ENCODE measurements at regions not wholly inside any gene's neighbourhood (a gene's known extent, or its start where the extent isn't known, plus 50 kb on each side); places are given as distances from the start of the nearest gene placed in this dataset.

- DNase-seq: no peak
Observed at GRCh38 chr18:77597726-77598125, 348.1 kb downstream of the GALR1 start.

DNA sequence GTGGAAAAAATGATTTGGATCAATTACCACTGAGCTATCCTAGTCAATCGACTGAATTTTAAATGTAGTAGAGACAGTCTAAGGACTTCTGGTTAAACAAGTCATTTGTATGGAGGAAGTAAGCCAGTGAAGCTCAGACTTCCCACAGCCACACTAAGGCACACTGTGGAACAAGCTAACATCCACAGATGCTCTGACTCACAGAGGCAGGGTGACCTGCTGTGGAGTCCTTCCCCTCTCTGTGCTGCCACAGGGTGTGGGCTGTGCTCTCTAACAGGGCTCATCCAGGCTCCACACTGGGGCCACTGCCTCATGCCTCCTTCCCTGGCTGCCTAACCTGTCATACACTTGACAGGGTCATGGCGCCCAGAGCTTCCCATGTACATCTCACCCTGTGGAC is 351.0 kb downstream of the GALR1 start:
- no peak for DNase-seq

GRCh38 chr18:77601567-77601966 is 351.9 kb downstream of the GALR1 start:
- no peak for DNase-seq

GRCh38 chr18:77607087-77607486 is 357.4 kb downstream of the GALR1 start:
- no peak for DNase-seq

GRCh38 chr18:77608807-77609206 is 359.2 kb downstream of the GALR1 start:
- no peak for DNase-seq

DNA sequence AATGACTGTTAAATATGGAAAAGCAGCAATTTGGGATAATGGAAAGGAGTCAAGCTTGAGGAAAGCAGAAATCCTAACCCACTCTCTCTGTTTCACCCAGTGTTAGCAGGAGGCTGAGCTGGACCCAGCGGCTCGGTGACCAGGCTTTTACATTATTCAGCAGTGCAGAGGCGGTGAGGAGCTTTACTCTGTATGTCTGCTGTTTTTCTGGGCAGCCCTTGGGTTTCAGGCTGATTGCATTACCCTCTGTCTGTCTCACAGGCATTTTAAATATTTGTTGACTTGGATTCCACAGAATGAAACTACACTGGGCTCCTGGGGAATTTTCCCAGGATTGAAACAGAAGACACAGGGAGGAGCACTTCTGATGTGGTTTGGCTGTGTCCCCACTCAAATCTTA is 368.0 kb downstream of the GALR1 start:
- no peak for DNase-seq

DNA sequence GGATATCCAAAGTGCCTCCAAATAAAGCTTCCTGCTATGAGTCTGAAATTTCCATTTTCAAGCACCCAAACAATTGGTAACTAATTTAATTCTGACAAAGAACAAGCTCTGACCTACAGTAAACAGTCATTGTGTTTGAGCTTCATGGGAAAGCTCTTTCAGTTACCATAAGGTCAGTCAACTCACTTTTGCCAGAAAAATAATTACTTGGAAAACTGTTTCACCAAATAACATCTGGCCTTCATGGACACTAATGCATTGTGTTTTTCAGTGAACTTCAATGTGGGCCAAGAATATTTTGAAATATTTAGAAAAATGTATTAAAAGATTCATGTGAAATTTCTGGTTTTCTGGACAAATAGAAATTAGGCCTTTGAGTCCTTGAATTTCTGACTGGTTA is 369.9 kb downstream of the GALR1 start:
- DNase-seq: no peak

DNA sequence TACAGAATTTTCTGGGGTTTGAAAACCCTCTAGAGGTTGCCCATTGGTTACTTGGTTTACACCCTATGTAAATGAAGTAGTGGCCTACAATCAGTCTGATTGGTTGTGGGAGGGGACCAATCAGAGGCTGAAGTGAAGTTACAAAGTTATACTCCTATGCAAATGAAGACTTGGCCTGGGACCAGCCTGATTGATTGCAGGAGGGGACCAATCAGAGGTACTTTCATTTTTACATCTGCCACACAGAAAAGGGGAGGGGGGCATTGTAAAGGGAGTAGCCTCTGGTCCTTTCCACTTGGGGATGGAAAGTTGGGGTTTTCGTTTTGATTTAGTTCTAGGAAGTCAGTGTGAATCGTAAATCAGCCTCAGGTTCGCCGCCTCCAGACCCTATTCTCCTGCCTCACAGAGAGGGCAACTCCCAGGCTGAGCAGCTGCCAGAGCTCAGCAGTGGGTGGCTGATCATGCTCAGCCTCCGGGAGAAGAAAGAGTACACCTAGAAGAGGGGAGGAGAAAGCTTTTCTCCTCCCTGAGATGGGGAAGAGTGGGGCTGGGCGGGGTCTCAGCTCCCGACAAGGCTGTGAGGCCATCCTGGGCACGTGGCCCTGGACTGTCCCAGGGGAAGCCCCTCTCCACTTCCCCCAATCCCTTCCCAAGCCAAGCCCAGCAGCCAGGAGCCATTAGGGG is 372.5 kb downstream of the GALR1 start:
- no peak for DNase-seq

DNA sequence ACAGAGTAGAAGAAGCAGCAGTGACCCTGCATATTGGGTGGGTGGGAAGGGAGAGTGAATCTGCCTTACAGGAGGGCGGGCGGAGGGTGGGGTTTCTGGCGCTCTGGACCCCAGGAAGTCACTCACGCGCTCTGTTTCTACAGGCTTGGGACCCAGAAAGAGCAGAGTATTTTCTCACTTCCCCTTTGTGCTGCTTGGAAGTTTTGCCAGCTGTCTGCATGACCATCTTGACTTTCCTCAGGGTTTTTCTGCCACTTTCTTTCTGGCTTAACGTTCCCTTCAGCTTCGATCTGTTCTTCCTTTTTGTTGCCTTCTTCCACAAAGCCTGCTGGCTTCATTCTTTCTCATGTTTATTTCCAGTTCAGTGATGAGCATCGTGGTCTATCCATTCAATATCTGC is 383.1 kb downstream of the GALR1 start:
- DNase-seq: no peak

DNA sequence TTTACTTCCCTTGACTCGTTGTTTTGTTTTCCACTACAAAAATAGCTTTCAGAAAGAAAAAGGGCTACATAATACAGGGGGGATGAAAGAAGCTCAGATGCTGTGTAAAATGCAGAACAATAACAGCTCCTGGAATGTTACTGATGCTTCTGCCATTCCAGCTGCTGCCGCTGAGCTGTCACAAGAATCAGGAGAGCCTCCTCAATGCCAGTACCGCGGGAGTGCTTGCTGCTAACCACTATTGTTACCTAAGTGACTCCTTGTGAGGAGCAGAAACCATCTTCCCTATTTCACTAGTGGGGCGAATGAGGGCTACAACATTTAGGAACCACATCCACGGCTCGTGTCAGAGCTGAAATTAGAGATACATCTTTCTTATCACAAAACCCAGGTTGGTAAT is 384.8 kb downstream of the GALR1 start:
- DNase-seq: no peak

- DNase-seq: no peak
Observed at GRCh38 chr18:77635451-77635850, 385.8 kb downstream of the GALR1 start.

DNA sequence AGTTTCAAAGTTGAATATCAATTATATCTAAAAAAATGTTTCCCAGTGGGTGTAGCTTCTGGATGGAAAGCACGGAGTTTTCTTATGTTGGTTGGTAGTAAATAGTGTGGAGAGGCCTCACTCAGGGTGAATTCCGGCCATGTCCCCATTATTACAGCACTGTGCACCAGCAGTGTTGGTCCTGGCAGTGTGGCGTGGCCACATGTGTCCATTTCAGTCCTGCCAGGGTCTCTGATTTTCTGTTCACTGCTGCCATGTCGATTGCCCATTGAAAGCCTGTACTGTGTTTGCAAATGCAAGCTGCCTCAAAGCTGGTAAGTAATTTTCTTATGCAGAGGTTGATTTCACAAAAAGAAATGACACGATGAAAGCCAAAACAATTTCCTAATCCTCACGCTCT is 386.2 kb downstream of the GALR1 start:
- DNase-seq: no peak

GRCh38 chr18:77645170-77645872 is 395.7 kb downstream of the GALR1 start:
- no peak for DNase-seq

DNA sequence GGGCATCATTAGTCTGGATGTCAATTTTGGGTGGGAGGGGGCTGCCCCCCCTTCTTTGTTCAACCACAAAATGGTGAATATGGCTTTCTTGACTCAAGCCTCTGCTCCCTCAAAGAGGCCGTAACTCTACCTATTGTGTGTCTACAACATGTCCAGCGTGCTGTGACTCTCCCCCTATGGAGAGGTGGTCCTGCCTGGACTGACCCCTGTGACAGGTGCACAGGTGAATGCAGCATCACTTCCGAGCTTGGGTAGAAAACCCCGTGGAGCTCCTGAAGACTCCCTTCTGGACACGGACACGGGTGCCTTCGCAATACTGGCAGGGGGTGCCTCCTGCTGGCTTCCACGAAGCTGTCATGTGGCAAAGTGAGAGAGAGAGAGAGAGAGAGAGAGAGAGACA is 397.8 kb downstream of the GALR1 start:
- no peak for DNase-seq

- DNase-seq: no peak
Observed at GRCh38 chr18:77648411-77648810, 398.8 kb downstream of the GALR1 start.

GRCh38 chr18:77650799-77651385 is 401.2 kb downstream of the GALR1 start:
- DNase-seq: peak; percentile 54

DNA sequence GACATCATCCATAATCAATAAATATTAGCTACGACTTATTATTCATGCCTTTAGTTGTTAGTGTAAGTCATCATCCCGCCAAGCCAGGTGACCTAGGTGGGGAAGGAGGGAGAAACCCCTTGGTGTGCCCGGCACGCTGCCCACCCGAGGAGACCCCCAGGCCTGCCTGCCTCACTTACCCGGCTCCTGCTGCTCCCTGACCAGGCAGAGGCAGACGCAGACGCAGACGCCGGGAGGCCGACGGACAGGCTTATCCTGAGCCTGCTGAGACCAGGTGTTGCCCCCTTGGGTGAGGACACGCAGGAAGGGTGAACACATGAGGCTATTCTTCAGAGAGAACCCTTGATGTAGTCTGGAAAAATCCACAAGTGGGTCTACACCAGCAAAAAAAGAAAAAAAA is 401.8 kb downstream of the GALR1 start:
- no peak for DNase-seq

DNA sequence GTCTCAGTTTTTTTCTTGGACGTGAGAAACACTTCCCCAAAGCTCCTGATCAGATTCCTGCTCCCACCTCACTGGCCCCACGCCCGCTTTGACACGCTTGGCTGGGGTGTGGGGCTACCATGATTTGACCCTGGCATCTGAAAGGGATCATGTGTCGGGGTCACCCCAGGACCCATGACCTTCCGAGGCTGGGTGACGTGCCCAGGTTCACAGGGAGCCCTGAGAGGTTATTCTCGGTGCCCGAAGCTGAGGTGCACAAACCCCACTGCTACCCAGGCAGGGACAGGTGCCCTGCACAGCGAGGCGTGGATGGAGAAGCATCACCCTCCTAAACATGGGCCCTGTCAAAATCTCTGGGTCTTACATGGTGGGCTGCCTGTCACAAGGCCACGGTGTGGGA is 404.1 kb downstream of the GALR1 start:
- DNase-seq: no peak

DNA sequence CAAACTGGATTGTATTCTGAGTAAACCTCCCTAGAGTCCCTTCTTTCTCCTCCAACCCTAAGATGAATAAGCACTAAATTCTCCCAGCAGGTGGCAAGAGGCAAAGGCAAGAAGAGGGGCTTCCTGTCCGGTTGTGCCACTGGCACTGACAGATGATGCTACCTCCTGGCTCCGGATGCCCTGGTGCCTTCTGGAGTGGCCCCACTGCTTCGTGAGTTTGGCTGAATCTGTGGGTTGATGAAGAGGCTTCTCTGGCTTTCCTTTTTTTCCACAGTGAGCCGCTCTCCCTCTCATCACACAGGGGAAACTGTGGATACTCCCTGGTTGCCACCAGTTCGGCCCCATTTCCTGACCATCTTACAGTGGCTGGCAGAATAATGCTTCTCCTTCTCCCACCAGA is 404.7 kb downstream of the GALR1 start:
- no peak for DNase-seq

DNA sequence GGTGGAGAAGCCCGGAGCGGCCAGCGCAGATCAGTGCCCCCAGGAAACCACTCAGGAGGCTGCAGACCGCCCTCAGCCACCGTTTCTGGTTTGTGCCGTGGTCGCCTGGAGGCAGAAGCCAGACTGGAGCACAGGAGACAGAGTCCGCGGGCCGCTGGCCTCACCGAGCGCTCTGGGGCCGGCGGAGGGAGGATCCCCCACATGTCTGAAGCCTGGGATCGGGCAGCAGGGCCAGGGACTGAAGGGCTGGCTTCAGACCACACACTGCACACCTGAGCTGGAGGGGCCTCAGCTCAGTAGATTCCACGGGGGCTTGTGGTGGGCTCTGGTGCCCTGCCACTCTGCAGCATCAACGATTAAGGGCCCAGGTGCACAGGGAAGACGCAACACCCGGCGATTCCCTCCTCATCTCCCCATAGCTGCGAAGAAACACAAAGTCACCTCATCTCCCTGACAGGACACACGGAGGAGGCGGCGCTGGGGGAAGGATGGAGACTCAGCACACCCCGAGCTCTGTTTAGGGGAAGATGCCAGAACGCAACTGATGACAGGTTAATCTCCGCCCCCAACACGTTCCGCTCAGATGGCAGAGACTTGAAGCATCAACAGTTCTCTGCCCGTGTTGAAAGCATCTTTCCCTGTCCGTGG is 408.1 kb downstream of the GALR1 start:
- no peak for DNase-seq

GRCh38 chr18:77658299-77658662 is 408.6 kb downstream of the GALR1 start:
- no peak for DNase-seq

GRCh38 chr18:77658751-77659448 is 409.3 kb downstream of the GALR1 start:
- DNase-seq: no peak

DNA sequence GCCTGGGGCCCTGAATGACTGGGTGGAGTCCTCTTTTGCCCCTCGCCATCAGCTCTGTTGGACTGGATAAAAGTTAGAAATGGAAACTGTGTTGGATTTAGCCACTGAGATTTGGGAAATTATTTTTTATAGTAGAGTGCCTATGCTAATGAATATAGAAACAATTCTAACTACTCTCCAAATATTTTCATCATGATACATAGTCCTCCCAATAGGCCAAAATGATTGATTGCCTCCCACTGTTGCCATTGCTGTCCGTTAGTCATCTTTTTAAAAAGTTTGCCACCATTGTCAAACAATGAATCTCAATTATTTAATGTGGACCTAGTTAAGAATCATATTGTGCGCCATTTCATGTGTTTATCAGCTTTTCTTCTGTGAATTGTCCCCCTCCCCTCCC is 417.0 kb downstream of the GALR1 start:
- no peak for DNase-seq
